ENCODE measurements at regions not wholly inside any gene's neighbourhood (a gene's known extent, or its start where the extent isn't known, plus 50 kb on each side); places are given as distances from the start of the nearest gene placed in this dataset.

GRCh38 chr18:30387401-30387800 lies 655.1 kb downstream of the DSC3 start (continued):
- TF ChIP-seq MEF2B (IDR thresholded peaks at IDR 0.05; ENCODE audit: partially characterized antibody, poor library complexity, severe bottlenecking), result no peak
- TF ChIP-seq SIN3A (IDR thresholded peaks at IDR 0.05; ENCODE audit: low read depth, low read length), result no peak
- no peak for TF ChIP-seq POLR2AphosphoS5 (IDR thresholded peaks at IDR 0.05; ENCODE audit: low read length)
- TF ChIP-seq SRF (IDR thresholded peaks at IDR 0.05; ENCODE audit: low read depth in 2 of 2, low read length in 2 of 2), result no peak
- no peak for TF ChIP-seq SREBF1 (IDR thresholded peaks at IDR 0.05; ENCODE audit: low read length)
- TF ChIP-seq SREBF2 (IDR thresholded peaks at IDR 0.05; ENCODE audit: low read length), result no peak
- no peak for TF ChIP-seq PAX8 (IDR thresholded peaks at IDR 0.05)
- no peak for TF ChIP-seq USF1 (IDR thresholded peaks at IDR 0.05; ENCODE audit: borderline replicate concordance, extremely low read length, insufficient read depth, low read depth, low read length)
- TF ChIP-seq, protein P1, sequence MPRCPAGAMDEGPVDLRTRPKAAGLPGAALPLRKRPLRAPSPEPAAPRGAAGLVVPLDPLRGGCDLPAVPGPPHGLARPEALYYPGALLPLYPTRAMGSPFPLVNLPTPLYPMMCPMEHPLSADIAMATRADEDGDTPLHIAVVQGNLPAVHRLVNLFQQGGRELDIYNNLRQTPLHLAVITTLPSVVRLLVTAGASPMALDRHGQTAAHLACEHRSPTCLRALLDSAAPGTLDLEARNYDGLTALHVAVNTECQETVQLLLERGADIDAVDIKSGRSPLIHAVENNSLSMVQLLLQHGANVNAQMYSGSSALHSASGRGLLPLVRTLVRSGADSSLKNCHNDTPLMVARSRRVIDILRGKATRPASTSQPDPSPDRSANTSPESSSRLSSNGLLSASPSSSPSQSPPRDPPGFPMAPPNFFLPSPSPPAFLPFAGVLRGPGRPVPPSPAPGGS (IDR thresholded peaks at IDR 0.05; ENCODE audit: borderline replicate concordance, insufficient read depth, low read depth, low read length, poor library complexity, severe bottlenecking), result no peak
- no peak for TF ChIP-seq HDAC2 (IDR thresholded peaks at IDR 0.05)

- BruUV-seq (replicated peaks), result no TSS peak
- FAIRE-seq (no peak), ATAC-seq (no peak), DNase-seq (ENCODE audit: low read depth, low spot score) (no peak)
- H3K4me2 ChIP-seq (ENCODE audit: control insufficient read depth, insufficient read depth), result no peak overlapping the region
- RAD21 ChIA-PET (ENCODE audit: unreplicated experiment), result interaction anchor here (0.9 kb wide), 1 partner anchor 98 kb away, joined by 4 read pairs; no protein-coding TSS in a partner anchor
- no peaks in the 10 kb centered on the region; a peak in 2 of 4 replicates for H3K27me3 ChIP-seq (replicated peaks in 1 of 2; ENCODE audit: control insufficient read depth in 2 of 2, insufficient read depth in 2 of 2, low read length in 1 of 2)
- H4K20me1 ChIP-seq (ENCODE audit: control insufficient read depth, insufficient read depth), result no peaks in the 10 kb centered on the region
- no peaks in the 10 kb centered on the region for H3K36me3 ChIP-seq (ENCODE audit: control insufficient read depth in 2 of 2, insufficient read depth in 2 of 2, low read length in 1 of 2)
- no peaks in the 10 kb centered on the region for H3K9me3 ChIP-seq (replicated peaks; ENCODE audit: control insufficient read depth, insufficient read depth, low read length)
- POLR2A ChIA-PET, result no interaction called here
- no peak overlapping the region for H3K4me3 ChIP-seq
- H3K27ac ChIP-seq (ENCODE audit: control insufficient read depth, insufficient read depth), result no peak overlapping the region
- no peak overlapping the region for H2AFZ ChIP-seq (ENCODE audit: control insufficient read depth, low read depth, low read length)
- SMC1A ChIA-PET (ENCODE audit: uncharacterized antibody, unreplicated experiment), result interaction anchor here (0.6 to 2.2 kb wide), 2 partner anchors 15 to 55 kb away, joined by 3 to 7 read pairs; no protein-coding TSS in a partner anchor
- no peaks in the 10 kb centered on the region for H3K79me2 ChIP-seq (ENCODE audit: control insufficient read depth, insufficient read depth, low read length)
- 9% methylated on average over 5 of the region's 5 CpGs for WGBS (ENCODE audit: insufficient coverage, insufficient replicate concordance, low lambda C conversion rate, missing lambda C conversion rate)
- no peak overlapping the region for H3K9ac ChIP-seq (ENCODE audit: control insufficient read depth, insufficient read depth, low read length)
- CTCF ChIA-PET, result interaction anchor here (2.1 kb wide), 1 partner anchor 11 kb away, joined by 5 read pairs; no protein-coding TSS in a partner anchor
- TF ChIP-seq SMARCA5 (IDR thresholded peaks at IDR 0.05) (no peak), TBL1XR1 (IDR thresholded peaks at IDR 0.05; ENCODE audit: low read depth, low read length) (no peak), MEF2B (IDR thresholded peaks at IDR 0.05; ENCODE audit: partially characterized antibody, poor library complexity, severe bottlenecking) (no peak), NFYA (IDR thresholded peaks at IDR 0.05; ENCODE audit: borderline replicate concordance, low read depth, low read length) (no peak)
- intact Hi-C loops (cut with micrococcal nuclease; ENCODE audit: unreplicated experiment), result no loop called here
- in situ Hi-C loops (cut with MboI), result no loop called here
- H3K4me1 ChIP-seq (ENCODE audit: control insufficient read depth, insufficient read depth, low read length), result no peaks in the 10 kb centered on the region
Measured at GRCh38 chr18:30386624-30387023, 655.9 kb downstream of the DSC3 start.
